ENCODE measurements at regions not wholly inside any gene's neighbourhood (a gene's known extent, or its start where the extent isn't known, plus 50 kb on each side); places are given as distances from the start of the nearest gene placed in this dataset.

DNA sequence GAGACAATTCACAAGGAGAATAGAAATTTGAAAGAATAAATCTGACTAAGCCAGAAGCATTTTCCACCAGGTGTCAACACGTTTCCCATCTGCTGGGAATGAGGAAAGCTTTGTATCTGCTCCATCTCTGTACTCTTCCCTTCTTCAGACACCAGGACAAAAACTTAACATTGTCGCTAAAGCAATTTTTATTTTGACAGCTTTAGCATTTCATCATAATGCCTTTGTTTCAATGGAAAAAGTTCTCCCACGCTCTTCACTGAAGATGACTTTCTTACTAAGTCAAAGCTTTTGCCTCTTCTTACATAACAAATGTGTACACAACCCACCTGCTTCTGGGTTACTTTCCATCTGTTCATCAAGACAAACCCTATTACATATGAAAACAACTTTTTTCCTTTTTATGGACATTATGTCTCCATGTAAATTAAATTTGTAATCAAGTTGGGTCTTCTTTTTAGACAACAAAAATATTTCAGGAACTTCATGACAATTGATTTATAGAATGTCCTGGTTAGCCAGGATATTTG, 141.7 kb upstream of the GUCY1A1 start:
- BruUV-seq (replicated peaks), result no TSS peak

DNA sequence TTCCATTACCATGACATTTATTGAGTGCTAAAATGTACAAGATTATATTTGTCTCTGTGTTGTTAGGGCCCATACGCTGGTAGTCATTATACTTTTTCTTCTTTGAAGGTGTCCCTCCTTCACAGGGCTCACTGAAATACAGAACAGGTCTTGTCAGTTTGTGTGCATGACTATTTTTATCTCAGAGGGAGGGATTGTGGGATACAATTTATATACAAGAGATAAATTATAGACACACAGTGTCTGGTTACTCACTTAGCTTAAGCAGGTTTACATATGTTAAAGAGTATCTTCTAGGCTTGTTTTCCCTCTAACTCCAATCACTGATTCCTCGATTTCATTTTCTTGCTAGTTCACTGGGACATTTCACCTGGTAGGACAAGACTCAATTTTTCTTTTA, 143.3 kb upstream of the GUCY1A1 start:
- peaks cover 16% of the 10 kb centered on the region for H3K4me1 Mint-ChIP-seq (ENCODE audit: low read depth, unreplicated experiment)
- H3K27ac Mint-ChIP-seq (ENCODE audit: unreplicated experiment), result no peak overlapping the region
- H3K4me3 Mint-ChIP-seq (ENCODE audit: low read depth, unreplicated experiment), result no peak overlapping the region
- H3K9me3 Mint-ChIP-seq (ENCODE audit: low read depth, unreplicated experiment), result peaks cover 15% of the 10 kb centered on the region
- no peaks in the 10 kb centered on the region for H3K27me3 Mint-ChIP-seq (ENCODE audit: unreplicated experiment)
- intact Hi-C loops (cut with micrococcal nuclease; ENCODE audit: unreplicated experiment), result no loop called here
- H3K36me3 Mint-ChIP-seq (ENCODE audit: insufficient read depth, unreplicated experiment), result peaks cover 4% of the 10 kb centered on the region
- TF ChIP-seq, protein P1, sequence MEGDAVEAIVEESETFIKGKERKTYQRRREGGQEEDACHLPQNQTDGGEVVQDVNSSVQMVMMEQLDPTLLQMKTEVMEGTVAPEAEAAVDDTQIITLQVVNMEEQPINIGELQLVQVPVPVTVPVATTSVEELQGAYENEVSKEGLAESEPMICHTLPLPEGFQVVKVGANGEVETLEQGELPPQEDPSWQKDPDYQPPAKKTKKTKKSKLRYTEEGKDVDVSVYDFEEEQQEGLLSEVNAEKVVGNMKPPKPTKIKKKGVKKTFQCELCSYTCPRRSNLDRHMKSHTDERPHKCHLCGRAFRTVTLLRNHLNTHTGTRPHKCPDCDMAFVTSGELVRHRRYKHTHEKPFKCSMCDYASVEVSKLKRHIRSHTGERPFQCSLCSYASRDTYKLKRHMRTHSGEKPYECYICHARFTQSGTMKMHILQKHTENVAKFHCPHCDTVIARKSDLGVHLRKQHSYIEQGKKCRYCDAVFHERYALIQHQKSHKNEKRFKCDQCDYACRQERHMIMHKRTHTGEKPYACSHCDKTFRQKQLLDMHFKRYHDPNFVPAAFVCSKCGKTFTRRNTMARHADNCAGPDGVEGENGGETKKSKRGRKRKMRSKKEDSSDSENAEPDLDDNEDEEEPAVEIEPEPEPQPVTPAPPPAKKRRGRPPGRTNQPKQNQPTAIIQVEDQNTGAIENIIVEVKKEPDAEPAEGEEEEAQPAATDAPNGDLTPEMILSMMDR (IDR thresholded peaks at IDR 0.05; ENCODE audit: unreplicated experiment), result no peak
- no peak for DNase-seq
- no TSS peak for BruUV-seq (replicated peaks)
- CTCF ChIA-PET, result no interaction called here

More for the DNA sequence above, 141.7 kb upstream of the GUCY1A1 start:
- no peak for DNase-seq
- no peaks in the 10 kb centered on the region for H3K36me3 Mint-ChIP-seq (ENCODE audit: insufficient read depth, unreplicated experiment)
- peaks cover 9% of the 10 kb centered on the region for H3K4me1 Mint-ChIP-seq (ENCODE audit: low read depth, unreplicated experiment)
- TF ChIP-seq, protein P1 (IDR thresholded peaks at IDR 0.05; ENCODE audit: unreplicated experiment), result no peak
- H3K4me3 Mint-ChIP-seq (ENCODE audit: low read depth, unreplicated experiment), result no peak overlapping the region
- H3K9me3 Mint-ChIP-seq (ENCODE audit: low read depth, unreplicated experiment), result peaks cover 15% of the 10 kb centered on the region
- H3K27me3 Mint-ChIP-seq (ENCODE audit: unreplicated experiment), result no peaks in the 10 kb centered on the region
- intact Hi-C loops (cut with micrococcal nuclease; ENCODE audit: unreplicated experiment), result loop anchor here (5.0 kb wide), 1 partner anchor 232 kb away; the partner anchor contains the start of gene GUCY1B1
- CTCF ChIA-PET, result no interaction called here
- no peak overlapping the region for H3K27ac Mint-ChIP-seq (ENCODE audit: unreplicated experiment)

DNA sequence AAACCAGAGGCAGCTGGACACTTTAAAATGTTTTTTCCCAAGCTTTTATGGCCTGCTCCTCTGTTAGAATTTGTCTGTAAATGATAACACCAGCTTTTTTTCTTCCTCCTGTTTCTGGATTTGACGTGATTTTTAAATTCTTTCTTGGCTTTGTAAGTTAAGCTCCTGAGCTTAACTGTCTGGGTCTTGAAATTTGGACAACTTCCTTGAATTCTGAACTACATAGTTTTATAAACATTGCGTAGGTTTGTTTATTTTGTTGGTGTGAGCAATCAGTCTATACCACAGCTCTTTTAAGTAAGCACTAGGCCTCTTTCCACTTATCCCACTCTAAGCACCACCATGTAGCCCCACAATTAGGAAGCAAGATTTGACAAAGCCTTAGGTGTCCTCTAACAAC, 144.4 kb upstream of the GUCY1A1 start:
- CTCF ChIA-PET, result no interaction called here
- no peak overlapping the region for H3K27ac Mint-ChIP-seq (ENCODE audit: unreplicated experiment)
- intact Hi-C loops (cut with micrococcal nuclease; ENCODE audit: unreplicated experiment), result no loop called here
- TF ChIP-seq, protein P1 (IDR thresholded peaks at IDR 0.05; ENCODE audit: unreplicated experiment), result no peak
- H3K4me1 Mint-ChIP-seq (ENCODE audit: low read depth, unreplicated experiment), result peaks cover 16% of the 10 kb centered on the region
- no peaks in the 10 kb centered on the region for H3K27me3 Mint-ChIP-seq (ENCODE audit: unreplicated experiment)
- H3K36me3 Mint-ChIP-seq (ENCODE audit: insufficient read depth, unreplicated experiment), result peaks cover 4% of the 10 kb centered on the region
- no peak overlapping the region for H3K4me3 Mint-ChIP-seq (ENCODE audit: low read depth, unreplicated experiment)
- no peak for DNase-seq
- H3K9me3 Mint-ChIP-seq (ENCODE audit: low read depth, unreplicated experiment), result peaks cover 15% of the 10 kb centered on the region
- no TSS peak for BruUV-seq (replicated peaks)

DNA sequence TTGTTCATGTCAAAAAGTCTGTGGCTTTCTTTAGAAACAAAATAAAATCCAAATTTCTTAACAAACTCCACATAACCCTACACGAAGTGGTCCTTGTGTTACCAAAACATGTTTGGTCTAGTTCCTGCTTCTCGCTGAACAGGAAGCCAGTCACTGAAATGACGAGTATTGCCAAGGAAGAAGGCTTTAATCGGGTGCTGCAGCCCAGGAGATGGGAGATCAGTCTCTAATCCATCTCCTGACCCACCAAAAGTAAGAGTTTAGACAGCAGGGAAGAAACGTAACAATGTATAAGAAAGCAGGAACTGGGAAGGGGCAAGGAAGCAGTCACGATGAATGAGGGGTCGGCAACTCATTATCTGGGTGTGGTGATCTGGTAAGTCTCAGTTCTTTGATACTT, 144.6 kb upstream of the MAP9 start:
- no peak overlapping the region for H3K4me3 Mint-ChIP-seq (ENCODE audit: low read depth, unreplicated experiment)
- no TSS peak for BruUV-seq (replicated peaks)
- peaks cover 15% of the 10 kb centered on the region for H3K9me3 Mint-ChIP-seq (ENCODE audit: low read depth, unreplicated experiment)
- CTCF ChIA-PET, result no interaction called here
- H3K36me3 Mint-ChIP-seq (ENCODE audit: insufficient read depth, unreplicated experiment), result peaks cover 4% of the 10 kb centered on the region
- no peaks in the 10 kb centered on the region for H3K27me3 Mint-ChIP-seq (ENCODE audit: unreplicated experiment)
- TF ChIP-seq, protein P1 (IDR thresholded peaks at IDR 0.05; ENCODE audit: unreplicated experiment), result no peak
- no peak overlapping the region for H3K27ac Mint-ChIP-seq (ENCODE audit: unreplicated experiment)
- intact Hi-C loops (cut with micrococcal nuclease; ENCODE audit: unreplicated experiment), result no loop called here
- peaks cover 16% of the 10 kb centered on the region for H3K4me1 Mint-ChIP-seq (ENCODE audit: low read depth, unreplicated experiment)
- DNase-seq, result no peak
